K562 (cell line): ENCODE measurements at regions not wholly inside any gene's neighbourhood (a gene's known extent, or its start where the extent isn't known, plus 50 kb on each side); places are given as distances from the start of the nearest gene placed in this dataset.

Source experiments
- ATAC-seq: fragments of 200-7000 bp; cut with Tn5 transposase; 3 replicates; pipeline ENCODE4 v1.9.1; 2020; ENCODE audit warnings: moderate library complexity
- BruUV-seq: library from RNA; stranded (reverse); fragments of 400-500 nt; replicated peaks from 2 replicates; lab custom pipeline; 2021; lab: Mats Ljungman, UMichigan
- CTCF ChIA-PET: fragments of 300-600 bp; formaldehyde crosslinking; extraction: SDS; loops from one replicate; lab custom pipeline; 2021; ENCODE audit warnings: low intra/inter-chr PET ratio; lab: Yijun Ruan, JAX
- POLR2A ChIA-PET: fragments of 300-600, 350-650 bp; sonication (Branson Sonifier 250); formaldehyde crosslinking; extraction: SDS; loops from one replicate; lab custom pipeline; 2021; ENCODE audit warnings: antibody characterized with exemption, inconsistent platforms; lab: Yijun Ruan, JAX
- DNase-seq, 4 experiments: peaks; one replicate each; pipeline versions ENCODE4 v3.0.0 to v3.0.0-alpha.2; 2011 to 2018; ENCODE audit warnings: low spot score in 3 of 4, mixed read lengths in 3 of 4; ENCODE audit errors: extremely low read depth in 1 of 4
- FAIRE-seq: peaks from 2 replicates; lab custom pipeline; 2011; peaks lifted over from hg19 to GRCh38; lab: Jason Lieb, UNC
- H2AFZ ChIP-seq: 2 replicates; pipeline ENCODE4 v1.6.0; 2011; ENCODE audit warnings: low read depth, low read length, control low read depth, inconsistent platforms
- H3K27ac ChIP-seq: fragments of 200-600 bp; 3 replicates; pipeline ENCODE4 v1.8.0; 2011; ENCODE audit warnings: low read depth, mild to moderate bottlenecking, control low read depth, inconsistent platforms, low read length, moderate library complexity, mixed read lengths; ENCODE audit errors: extremely low read depth
- H3K27me3 ChIP-seq, 2 experiments: fragments of 300-600 bp in 1 of 2; 2 replicates in 1 of 2; 3 replicates in 1 of 2; pipeline versions ENCODE4 v1.6.0 to v1.8.0; 2011; ENCODE audit warnings: inconsistent platforms in 2 of 2, low read length in 2 of 2, mild to moderate bottlenecking in 1 of 2, mixed read lengths in 1 of 2, moderate library complexity in 1 of 2; ENCODE audit not compliant: control insufficient read depth in 2 of 2, insufficient read depth in 2 of 2
- H3K36me3 ChIP-seq: fragments of 300-600 bp; 3 replicates; pipeline ENCODE4 v1.8.0; 2011; ENCODE audit warnings: mild to moderate bottlenecking, low read length, inconsistent platforms; ENCODE audit not compliant: control insufficient read depth, insufficient read depth
- H3K4me1 ChIP-seq, 2 experiments: fragments of 200-600 bp in 1 of 2; replicated peaks in 1 of 2; 2 replicates in 1 of 2; 3 replicates in 1 of 2; pipeline versions ENCODE4 v1.5.1 to v1.8.0; 2011; ENCODE audit warnings: inconsistent platforms in 2 of 2, low read length in 2 of 2, mild to moderate bottlenecking in 1 of 2, mixed read lengths in 1 of 2, moderate library complexity in 1 of 2; ENCODE audit not compliant: control insufficient read depth in 2 of 2, insufficient read depth in 2 of 2
- H3K4me2 ChIP-seq: 2 replicates; pipeline ENCODE4 v1.6.1; 2011; ENCODE audit warnings: low read length, control low read depth, inconsistent platforms, mixed read lengths; ENCODE audit not compliant: insufficient read depth
- H3K4me3 ChIP-seq: fragments of 200-600 bp; sonication (generic), shearing (Covaris generic); 2 replicates; pipeline ENCODE4 v1.5.1; 2016; ENCODE audit warnings: control low read depth, inconsistent platforms
- H3K79me2 ChIP-seq: fragments of 200-600 bp; 3 replicates; pipeline ENCODE4 v1.8.0; 2011; ENCODE audit warnings: low read length, inconsistent platforms; ENCODE audit not compliant: control insufficient read depth, insufficient read depth
- H3K9ac ChIP-seq, 2 experiments: 2 replicates each; pipeline versions ENCODE4 v1.6.0 to v1.6.1; 2011; ENCODE audit warnings: low read depth in 2 of 2, low read length in 2 of 2, control low read depth in 1 of 2, inconsistent platforms in 1 of 2, mild to moderate bottlenecking in 1 of 2, mixed read lengths in 1 of 2; ENCODE audit not compliant: insufficient read depth in 1 of 2
- H3K9me1 ChIP-seq: one replicate; pipeline ENCODE4 v1.6.0; 2011; ENCODE audit warnings: inconsistent platforms, mild to moderate bottlenecking, low read length, moderate library complexity; ENCODE audit not compliant: control insufficient read depth, insufficient read depth
- H3K9me3 ChIP-seq: replicated peaks from 2 replicates; pipeline ENCODE4 v1.5.1; 2011; ENCODE audit warnings: low read depth, low read length, inconsistent platforms; ENCODE audit not compliant: control insufficient read depth, insufficient read depth
- H4K20me1 ChIP-seq: replicated peaks from 2 replicates; pipeline ENCODE4 v1.6.1; 2011; ENCODE audit warnings: low read length, inconsistent platforms, mixed read lengths; ENCODE audit not compliant: control insufficient read depth, insufficient read depth
- CAMTA2 ChIP-seq: fragments of 250-450 bp; sonication (Bioruptor Pico); conservative IDR thresholded peaks from 2 replicates; pipeline ENCODE4 v1.5.1; 2022
- CHD2 ChIP-seq: IDR thresholded peaks from 2 replicates; pipeline ENCODE4 v1.6.1; 2011; ENCODE audit warnings: low read depth, low read length
- DACH1 ChIP-seq: fragments of 450-650 bp; IDR thresholded peaks from 2 replicates; pipeline ENCODE4 v1.6.1; 2018; ENCODE audit not compliant: partially characterized antibody
- HNRNPUL1 ChIP-seq: fragments of 200-400 bp; formaldehyde crosslinking; IDR thresholded peaks from 2 replicates; pipeline ENCODE4 v1.6.1; 2017; ENCODE audit warnings: low read length
- NR3C1 ChIP-seq: sonication (generic); formaldehyde crosslinking; IDR thresholded peaks from 2 replicates; pipeline ENCODE4 v1.8.1; 2022; ENCODE audit warnings: missing genetic modification reagents
- RAD51 ChIP-seq: fragments of 450-650 bp; IDR thresholded peaks from 2 replicates; pipeline ENCODE4 v1.7.1; 2016; ENCODE audit warnings: low read depth, mild to moderate bottlenecking, borderline replicate concordance
- RNF219 ChIP-seq: fragments of 250-450 bp; sonication (Bioruptor Pico); IDR thresholded peaks from 2 replicates; pipeline ENCODE4 v1.5.0; 2022; ENCODE audit warnings: mild to moderate bottlenecking
- SMARCC2 ChIP-seq: fragments of 450-650 bp; IDR thresholded peaks from 2 replicates; pipeline ENCODE4 v1.6.1; 2017; ENCODE audit warnings: antibody characterized with exemption, moderate library complexity, mild to moderate bottlenecking, low read depth
- SNAPC5 ChIP-seq: fragments of 250-450 bp; sonication (Bioruptor Pico); IDR thresholded peaks from 2 replicates; pipeline ENCODE4 v1.8.0; 2021; ENCODE audit warnings: moderate library complexity, mild to moderate bottlenecking, inconsistent platforms
- SRSF7 ChIP-seq: fragments of 200-400 bp; formaldehyde crosslinking; optimal IDR thresholded peaks from 2 replicates; pipeline ENCODE3; 2017; ENCODE audit warnings: mild to moderate bottlenecking, low read depth, low read length
- XRCC5 ChIP-seq: fragments of 200-400 bp; formaldehyde crosslinking; IDR thresholded peaks from 2 replicates; pipeline ENCODE4 v1.6.1; 2017; ENCODE audit warnings: low read depth, mild to moderate bottlenecking, low read length
- ZNF217 ChIP-seq: sonication (generic); formaldehyde crosslinking; IDR thresholded peaks from 2 replicates; pipeline ENCODE4 v1.8.0; 2022; ENCODE audit warnings: mild to moderate bottlenecking, missing genetic modification reagents
- ZNF764 ChIP-seq: fragments of 250-450 bp; sonication (Bioruptor Pico); IDR thresholded peaks from 2 replicates; pipeline ENCODE4 v1.4.0; 2020; ENCODE audit warnings: low read depth, mild to moderate bottlenecking, moderate library complexity
- WGBS: fragments of 100-300 bp; shearing (Covaris generic); methylation state at CpG from one replicate; pipeline ENCODE4 v1.1.6; 2016; ENCODE audit warnings: low coverage, mixed read lengths; ENCODE audit not compliant: insufficient coverage; ENCODE audit errors: missing lambda C conversion rate; 5-methylcytosine and 5-hydroxymethylcytosine counted together
- in situ Hi-C: fragments of 300-500 bp; cut with MboI; formaldehyde crosslinking; loops from 4 replicates; pipeline ENCODE4 v1.15.0; 2018; ENCODE audit warnings: inconsistent platforms, mixed read lengths
- intact Hi-C: fragments of 100-400 bp; cut with micrococcal nuclease; formaldehyde crosslinking; loops from 2 replicates; pipeline ENCODE4 v1.14.2; 2022
- TF ChIP-seq, protein P1 (sequence below): fragments of 250-450 bp; sonication (Bioruptor Pico); IDR thresholded peaks from 2 replicates; pipeline ENCODE4 v1.8.0; 2022; ENCODE audit warnings: inconsistent platforms
- TF ChIP-seq, protein P2 (sequence below): sonication (generic); formaldehyde crosslinking; IDR thresholded peaks from 2 replicates; pipeline ENCODE4 v1.8.1; 2023; ENCODE audit warnings: mild to moderate bottlenecking, missing genetic modification reagents

- TF ChIP-seq SMARCC2: no peak
- TF ChIP-seq, protein P1, sequence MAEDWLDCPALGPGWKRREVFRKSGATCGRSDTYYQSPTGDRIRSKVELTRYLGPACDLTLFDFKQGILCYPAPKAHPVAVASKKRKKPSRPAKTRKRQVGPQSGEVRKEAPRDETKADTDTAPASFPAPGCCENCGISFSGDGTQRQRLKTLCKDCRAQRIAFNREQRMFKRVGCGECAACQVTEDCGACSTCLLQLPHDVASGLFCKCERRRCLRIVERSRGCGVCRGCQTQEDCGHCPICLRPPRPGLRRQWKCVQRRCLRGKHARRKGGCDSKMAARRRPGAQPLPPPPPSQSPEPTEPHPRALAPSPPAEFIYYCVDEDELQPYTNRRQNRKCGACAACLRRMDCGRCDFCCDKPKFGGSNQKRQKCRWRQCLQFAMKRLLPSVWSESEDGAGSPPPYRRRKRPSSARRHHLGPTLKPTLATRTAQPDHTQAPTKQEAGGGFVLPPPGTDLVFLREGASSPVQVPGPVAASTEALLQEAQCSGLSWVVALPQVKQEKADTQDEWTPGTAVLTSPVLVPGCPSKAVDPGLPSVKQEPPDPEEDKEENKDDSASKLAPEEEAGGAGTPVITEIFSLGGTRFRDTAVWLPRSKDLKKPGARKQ (CRISPR knock-in tag): no peak
- TF ChIP-seq DACH1: no peak
- no peak for TF ChIP-seq HNRNPUL1
- TF ChIP-seq ZNF217 (CRISPR knock-in tag): no peak
- no peak for TF ChIP-seq RAD51
- no peak for TF ChIP-seq CAMTA2
Measured at GRCh38 chr2:870426-870825, 80.2 kb upstream of the SNTG2 start (continued).

DNA sequence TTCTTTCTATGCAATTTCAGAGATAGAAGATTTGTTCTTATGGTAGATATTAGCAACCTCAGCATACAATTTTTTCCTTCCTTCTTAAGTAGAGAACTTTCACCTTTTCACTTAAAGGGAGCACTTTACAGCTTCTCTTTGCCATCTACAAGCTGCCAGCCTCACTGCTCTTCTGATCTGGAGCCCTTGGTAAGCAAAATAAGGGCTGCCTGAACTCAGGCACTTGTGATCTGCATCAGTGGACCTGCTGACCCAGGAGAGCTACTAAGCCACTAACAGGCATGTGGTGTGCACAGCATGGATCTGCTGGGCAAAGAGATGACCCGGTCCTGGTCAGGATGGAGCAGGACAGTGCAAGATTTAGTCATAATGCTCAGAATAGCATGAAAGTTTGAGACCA lies 80.8 kb upstream of the SNTG2 start:
- no peak overlapping the region for H2AFZ ChIP-seq
- in situ Hi-C loops (no loop called here), intact Hi-C loops (no loop called here)
- no peak overlapping the region for H3K4me3 ChIP-seq
- H3K27me3 ChIP-seq: peaks cover 20 to 85% of the 10 kb centered on the region in 2 experiments; a peak in 4 of 5 replicates
- FAIRE-seq (no peak), DNase-seq (no peak), ATAC-seq (no peak)
- no peaks in the 10 kb centered on the region for H3K36me3 ChIP-seq
- no peaks in the 10 kb centered on the region for H3K79me2 ChIP-seq
- ChIA-PET POLR2A (no interaction called here), CTCF (no interaction called here)
- BruUV-seq: no TSS peak
- H3K9me3 ChIP-seq: no peaks in the 10 kb centered on the region
- H4K20me1 ChIP-seq: no peaks in the 10 kb centered on the region; the same call in 1 of the 2 replicates
- WGBS: 0% methylated on average over 1 of the region's 1 CpG
- H3K4me2 ChIP-seq: no peak overlapping the region
- no peak overlapping the region for H3K9ac ChIP-seq
- no peak overlapping the region for H3K27ac ChIP-seq
- no peaks in the 10 kb centered on the region for H3K4me1 ChIP-seq
- no peaks in the 10 kb centered on the region for H3K9me1 ChIP-seq
- TF ChIP-seq, protein P2, sequence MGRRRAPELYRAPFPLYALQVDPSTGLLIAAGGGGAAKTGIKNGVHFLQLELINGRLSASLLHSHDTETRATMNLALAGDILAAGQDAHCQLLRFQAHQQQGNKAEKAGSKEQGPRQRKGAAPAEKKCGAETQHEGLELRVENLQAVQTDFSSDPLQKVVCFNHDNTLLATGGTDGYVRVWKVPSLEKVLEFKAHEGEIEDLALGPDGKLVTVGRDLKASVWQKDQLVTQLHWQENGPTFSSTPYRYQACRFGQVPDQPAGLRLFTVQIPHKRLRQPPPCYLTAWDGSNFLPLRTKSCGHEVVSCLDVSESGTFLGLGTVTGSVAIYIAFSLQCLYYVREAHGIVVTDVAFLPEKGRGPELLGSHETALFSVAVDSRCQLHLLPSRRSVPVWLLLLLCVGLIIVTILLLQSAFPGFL (CRISPR knock-in tag): no peak
- TF ChIP-seq SNAPC5 (CRISPR knock-in tag) (no peak), CHD2 (no peak), RNF219 (no peak), ZNF764 (CRISPR knock-in tag) (no peak), SRSF7 (no peak), XRCC5 (no peak), NR3C1 (no peak)
